Natural killer cell (primary cell): ENCODE measurements at regions not wholly inside any gene's neighbourhood (a gene's known extent, or its start where the extent isn't known, plus 50 kb on each side); places are given as distances from the start of the nearest gene placed in this dataset.

Experiments used
- ATAC-seq, 3 donors: fragments of 150-1000 bp in 2 of 3; fragments of 200-7000 bp in 1 of 3; cut with Tn5 transposase; 1 replicate in 1 of 3; 2 replicates in 2 of 3; pipeline ENCODE4 v1.10.0; 2021; ENCODE audit warnings: mild to moderate bottlenecking in 2 of 3, moderate library complexity in 2 of 3
- DNase-seq, 2 donors: peaks; one replicate each; pipeline versions ENCODE4 v3.0.0 to v3.0.0-alpha.2; 2013 to 2021; ENCODE audit warnings: mixed read lengths in 1 of 2
- H3K27ac ChIP-seq: one replicate; pipeline ENCODE4 v1.5.1; 2013; ENCODE audit warnings: mild to moderate bottlenecking, low read length
- H3K27me3 ChIP-seq: one replicate; pipeline ENCODE4 v1.6.1; 2013; ENCODE audit warnings: low read length; ENCODE audit not compliant: control insufficient read depth, insufficient read depth
- H3K36me3 ChIP-seq: one replicate; pipeline ENCODE4 v1.6.1; 2013; ENCODE audit warnings: low read length; ENCODE audit not compliant: control insufficient read depth, insufficient read depth
- H3K4me1 ChIP-seq: one replicate; pipeline ENCODE4 v1.6.1; 2013; ENCODE audit warnings: low read length; ENCODE audit not compliant: control insufficient read depth, insufficient read depth
- H3K4me3 ChIP-seq: one replicate; pipeline ENCODE4 v1.5.1; 2013; ENCODE audit warnings: low read length
- H3K9me3 ChIP-seq: one replicate; pipeline ENCODE4 v1.6.1; 2013; ENCODE audit warnings: low read length; ENCODE audit not compliant: control insufficient read depth, insufficient read depth
- H3K27ac Mint-ChIP-seq, 2 donors: one replicate each; pipeline ENCODE4 v1.8.0; 2022; ENCODE audit warnings: mild to moderate bottlenecking in 2 of 2, mixed read lengths in 2 of 2, moderate library complexity in 1 of 2
- H3K27me3 Mint-ChIP-seq, 2 donors: one replicate each; pipeline ENCODE4 v1.8.0; 2022; ENCODE audit warnings: low read depth in 2 of 2, mixed read lengths in 2 of 2
- H3K36me3 Mint-ChIP-seq: one replicate; pipeline ENCODE4 v1.8.0; 2022; ENCODE audit warnings: mixed read lengths
- H3K4me1 Mint-ChIP-seq, 2 donors: one replicate each; pipeline ENCODE4 v1.8.0; 2022; ENCODE audit warnings: mixed read lengths in 2 of 2
- H3K4me3 Mint-ChIP-seq: one replicate; pipeline ENCODE4 v1.8.0; 2022; ENCODE audit warnings: mild to moderate bottlenecking, moderate library complexity, mixed read lengths
- H3K9me3 Mint-ChIP-seq, 2 donors: one replicate each; pipeline ENCODE4 v1.8.0; 2022; ENCODE audit warnings: mixed read lengths in 2 of 2
- WGBS: methylation state at CpG from one replicate; pipeline ENCODE4 v1.1.7; 2013; ENCODE audit warnings: missing lambda C conversion rate; ENCODE audit not compliant: insufficient coverage; 5-methylcytosine and 5-hydroxymethylcytosine counted together
- intact Hi-C: fragments of 100-400 bp; cut with micrococcal nuclease; formaldehyde crosslinking; loops from one replicate; pipeline ENCODE4 v1.14.2; 2022
- TF ChIP-seq, protein P1 (sequence below): fragments of 200-600 bp; IDR thresholded peaks from one replicate; pipeline ENCODE4 v1.8.0; 2022; ENCODE audit warnings: antibody characterized with exemption

DNA sequence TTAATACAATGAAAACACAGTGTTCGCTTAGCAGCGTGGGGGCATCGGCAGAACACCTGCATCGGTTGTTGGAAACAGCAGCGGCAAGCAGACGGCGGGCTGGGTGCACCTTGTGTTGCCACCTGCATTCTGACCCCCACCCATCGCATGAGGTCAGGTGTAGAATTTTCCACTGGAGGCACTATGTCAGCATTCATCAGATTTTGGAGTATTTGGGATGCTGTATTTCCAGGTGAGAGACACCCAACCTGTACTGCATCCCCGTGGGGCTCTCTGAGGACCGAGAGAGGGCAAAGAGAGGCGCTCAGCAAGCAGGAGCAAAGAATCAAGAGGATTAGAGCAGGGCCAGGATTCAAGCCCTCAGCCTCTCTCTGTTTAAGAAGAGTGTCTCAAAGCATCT lies 116.4 kb upstream of the MGMT start:
- TF ChIP-seq, protein P1, sequence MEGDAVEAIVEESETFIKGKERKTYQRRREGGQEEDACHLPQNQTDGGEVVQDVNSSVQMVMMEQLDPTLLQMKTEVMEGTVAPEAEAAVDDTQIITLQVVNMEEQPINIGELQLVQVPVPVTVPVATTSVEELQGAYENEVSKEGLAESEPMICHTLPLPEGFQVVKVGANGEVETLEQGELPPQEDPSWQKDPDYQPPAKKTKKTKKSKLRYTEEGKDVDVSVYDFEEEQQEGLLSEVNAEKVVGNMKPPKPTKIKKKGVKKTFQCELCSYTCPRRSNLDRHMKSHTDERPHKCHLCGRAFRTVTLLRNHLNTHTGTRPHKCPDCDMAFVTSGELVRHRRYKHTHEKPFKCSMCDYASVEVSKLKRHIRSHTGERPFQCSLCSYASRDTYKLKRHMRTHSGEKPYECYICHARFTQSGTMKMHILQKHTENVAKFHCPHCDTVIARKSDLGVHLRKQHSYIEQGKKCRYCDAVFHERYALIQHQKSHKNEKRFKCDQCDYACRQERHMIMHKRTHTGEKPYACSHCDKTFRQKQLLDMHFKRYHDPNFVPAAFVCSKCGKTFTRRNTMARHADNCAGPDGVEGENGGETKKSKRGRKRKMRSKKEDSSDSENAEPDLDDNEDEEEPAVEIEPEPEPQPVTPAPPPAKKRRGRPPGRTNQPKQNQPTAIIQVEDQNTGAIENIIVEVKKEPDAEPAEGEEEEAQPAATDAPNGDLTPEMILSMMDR = no peak

GRCh38 chr10:129353101-129353500 lies 113.9 kb upstream of the MGMT start:
- Histone ChIP-seq H3K27me3 (no peaks in the 10 kb centered on the region), H3K4me3 (no peak overlapping the region), H3K36me3 (no peaks in the 10 kb centered on the region), H3K4me1 (no peaks in the 10 kb centered on the region), H3K9me3 (no peaks in the 10 kb centered on the region), H3K27ac (no peak overlapping the region)
- ATAC-seq = no peak
- no peak for DNase-seq
- TF ChIP-seq, protein P1 = no peak
- H3K9me3 Mint-ChIP-seq = no peaks in the 10 kb centered on the region
- 93% methylated on average over 15 of the region's 16 CpGs for WGBS
- intact Hi-C loops = no loop called here
- H3K27ac Mint-ChIP-seq = no peak overlapping the region
- no peak overlapping the region for H3K4me3 Mint-ChIP-seq
- H3K36me3 Mint-ChIP-seq = no peaks in the 10 kb centered on the region
- no peaks in the 10 kb centered on the region for H3K4me1 Mint-ChIP-seq
- H3K27me3 Mint-ChIP-seq = peaks cover 2 to 28% of the 10 kb centered on the region in 2 donors

More for the DNA sequence above, 116.4 kb upstream of the MGMT start:
- H3K27ac ChIP-seq = no peak overlapping the region
- no peak for ATAC-seq
- peaks cover 0 to 14% of the 10 kb centered on the region in 2 donors for H3K27me3 Mint-ChIP-seq
- no peaks in the 10 kb centered on the region for H3K4me1 ChIP-seq
- intact Hi-C loops = no loop called here
- H3K9me3 ChIP-seq = no peaks in the 10 kb centered on the region
- H3K9me3 Mint-ChIP-seq = no peaks in the 10 kb centered on the region
- 90% methylated on average over 11 of the region's 11 CpGs for WGBS
- H3K36me3 Mint-ChIP-seq = no peaks in the 10 kb centered on the region
- H3K4me1 Mint-ChIP-seq = no peaks in the 10 kb centered on the region
- no peak for DNase-seq
- H3K27me3 ChIP-seq = no peaks in the 10 kb centered on the region
- no peak overlapping the region for H3K27ac Mint-ChIP-seq
- no peak overlapping the region for H3K4me3 ChIP-seq
- no peaks in the 10 kb centered on the region for H3K36me3 ChIP-seq
- no peak overlapping the region for H3K4me3 Mint-ChIP-seq

DNA sequence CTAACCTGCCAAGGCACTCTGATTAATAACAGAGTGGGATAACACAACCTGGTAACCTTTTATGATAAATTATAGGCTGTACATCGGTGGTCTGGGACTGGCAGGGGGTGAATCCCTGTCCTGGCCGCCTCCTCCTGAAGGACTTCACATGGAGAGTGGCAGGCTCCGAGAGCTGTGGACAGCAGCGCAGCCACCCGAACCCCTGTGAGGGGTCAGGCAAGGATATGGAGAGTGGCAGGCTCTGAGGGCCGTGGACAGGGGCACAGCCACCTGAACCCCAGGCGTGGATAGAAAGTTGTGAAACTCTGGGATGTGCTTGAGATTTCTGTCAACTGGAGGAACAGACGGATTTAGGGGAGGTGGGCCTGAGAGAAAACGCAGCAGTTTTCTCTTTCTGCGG lies 107.0 kb upstream of the MGMT start:
- Histone ChIP-seq H3K36me3 (no peaks in the 10 kb centered on the region), H3K4me1 (no peaks in the 10 kb centered on the region), H3K27me3 (no peaks in the 10 kb centered on the region), H3K4me3 (no peak overlapping the region), H3K27ac (no peak overlapping the region), H3K9me3 (no peaks in the 10 kb centered on the region)
- H3K4me1 Mint-ChIP-seq = no peaks in the 10 kb centered on the region
- no peaks in the 10 kb centered on the region for H3K36me3 Mint-ChIP-seq
- peaks cover 11 to 20% of the 10 kb centered on the region in 2 donors for H3K27me3 Mint-ChIP-seq
- TF ChIP-seq, protein P1 = no peak
- H3K4me3 Mint-ChIP-seq = no peak overlapping the region
- 92% methylated on average over 10 of the region's 10 CpGs for WGBS
- ATAC-seq = no peak
- no peak for DNase-seq
- H3K9me3 Mint-ChIP-seq = no peaks in the 10 kb centered on the region
- no peak overlapping the region for H3K27ac Mint-ChIP-seq
- intact Hi-C loops = no loop called here

DNA sequence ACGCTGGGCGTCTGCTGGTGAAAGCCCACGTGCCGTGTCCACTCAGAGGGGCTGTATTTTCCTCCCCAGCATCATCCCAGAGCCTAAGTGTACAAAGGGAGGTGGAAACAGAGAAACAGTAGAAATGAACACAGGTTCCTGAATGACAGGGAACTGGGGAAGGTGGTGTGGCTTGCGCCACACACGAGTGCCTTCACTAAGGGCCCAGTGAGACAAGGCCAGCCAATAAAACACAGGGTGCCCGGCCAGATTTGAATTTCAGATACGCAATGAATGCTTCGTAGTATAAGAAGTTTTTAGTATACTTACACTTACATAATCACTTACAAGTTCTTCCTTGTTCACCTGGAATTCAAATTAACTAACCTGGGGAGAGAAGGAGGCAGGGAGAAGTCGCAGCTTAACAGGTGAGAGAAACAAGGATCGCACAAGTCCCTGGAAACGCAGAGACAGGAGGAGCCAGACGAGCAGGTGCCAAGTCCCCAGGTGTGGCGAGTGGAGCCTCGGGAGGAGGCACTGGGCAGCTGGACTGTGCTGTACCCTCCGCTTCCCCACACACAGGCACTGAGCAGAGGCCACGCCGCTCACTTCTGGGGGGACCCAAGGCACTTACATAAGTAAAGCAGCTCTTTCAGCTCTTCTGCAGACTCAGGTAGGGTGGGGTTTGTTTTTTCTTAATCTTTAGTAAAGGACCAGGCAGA lies 105.2 kb upstream of the MGMT start:
- Histone ChIP-seq H3K36me3 (no peaks in the 10 kb centered on the region), H3K27me3 (no peaks in the 10 kb centered on the region), H3K9me3 (no peaks in the 10 kb centered on the region), H3K27ac (no peak overlapping the region), H3K4me1 (no peaks in the 10 kb centered on the region), H3K4me3 (no peak overlapping the region)
- Mint-ChIP-seq H3K4me3 (no peak overlapping the region), H3K4me1 (no peaks in the 10 kb centered on the region), H3K9me3 (no peaks in the 10 kb centered on the region), H3K36me3 (no peaks in the 10 kb centered on the region), H3K27me3 (peaks cover 11 to 21% of the 10 kb centered on the region in 2 donors), H3K27ac (no peak overlapping the region)
- 88% methylated on average over 13 of the region's 18 CpGs for WGBS
- intact Hi-C loops = no loop called here
- TF ChIP-seq, protein P1 = no peak
- ATAC-seq = no peak
- DNase-seq = no peak
